Cardiac muscle cell (in vitro differentiated cells and primary cell): ENCODE measurements at regions not wholly inside any gene's neighbourhood (a gene's known extent, or its start where the extent isn't known, plus 50 kb on each side); places are given as distances from the start of the nearest gene placed in this dataset.

ENCODE experiments used
- DNase-seq, 2 donors: peaks; one replicate each; pipeline versions ENCODE4 v3.0.0 to v3.0.0-alpha.2; 2010 to 2017; ENCODE audit warnings: low read depth in 1 of 2, low spot score in 1 of 2
- H3K27ac ChIP-seq: fragments of 200-600 bp; sonication (generic); 2 replicates; pipeline ENCODE4 v1.5.1; 2016
- H3K27me3 ChIP-seq: fragments of 200-600 bp; sonication (generic); 2 replicates; pipeline ENCODE4 v1.6.0; 2016; ENCODE audit warnings: control low read depth
- H3K36me3 ChIP-seq: fragments of 200-600 bp; sonication (generic); 2 replicates; pipeline ENCODE4 v1.5.1; 2016; ENCODE audit warnings: control low read depth
- H3K4me1 ChIP-seq: fragments of 200-600 bp; sonication (generic); 2 replicates; pipeline ENCODE4 v1.8.1; 2017; ENCODE audit warnings: low read depth, mild to moderate bottlenecking, mixed run types
- H3K4me3 ChIP-seq: fragments of 200-600 bp; sonication (generic); 2 replicates; pipeline ENCODE4 v1.5.1; 2016; ENCODE audit warnings: mild to moderate bottlenecking
- H3K9me3 ChIP-seq: fragments of 200-600 bp; sonication (generic); 2 replicates; pipeline ENCODE4 v1.5.1; 2017; ENCODE audit warnings: low read depth, mild to moderate bottlenecking, control low read depth
- CTCF ChIP-seq: IDR thresholded peaks from 2 replicates; pipeline ENCODE4 v1.5.1; 2012; ENCODE audit warnings: low read depth, mild to moderate bottlenecking, low read length

GRCh38 chr2:239464166-239465016 lies 63.6 kb upstream of the HDAC4 start:
- no peak for DNase-seq
- Histone ChIP-seq H3K9me3 (no peaks in the 10 kb centered on the region), H3K27me3 (no peaks in the 10 kb centered on the region), H3K36me3 (no peaks in the 10 kb centered on the region), H3K4me3 (no peak overlapping the region), H3K4me1 (no peaks in the 10 kb centered on the region), H3K27ac (no peak overlapping the region)
- TF ChIP-seq CTCF, result no peak

- H3K27me3 ChIP-seq, result no peaks in the 10 kb centered on the region
- H3K36me3 ChIP-seq, result no peaks in the 10 kb centered on the region
- DNase-seq, result no peak
- no peak overlapping the region for H3K27ac ChIP-seq
- H3K4me1 ChIP-seq, result no peaks in the 10 kb centered on the region
- TF ChIP-seq CTCF, result no peak
- H3K4me3 ChIP-seq, result no peak overlapping the region
- no peaks in the 10 kb centered on the region for H3K9me3 ChIP-seq
These were observed 62.8 kb upstream of the HDAC4 start for GRCh38 chr2:239463541-239464165.

GRCh38 chr2:239462671-239463506 lies 62.1 kb upstream of the HDAC4 start:
- Histone ChIP-seq H3K36me3 (no peaks in the 10 kb centered on the region), H3K4me1 (no peaks in the 10 kb centered on the region), H3K9me3 (no peaks in the 10 kb centered on the region), H3K4me3 (no peak overlapping the region), H3K27me3 (no peaks in the 10 kb centered on the region), H3K27ac (no peak overlapping the region)
- TF ChIP-seq CTCF, result no peak
- DNase-seq, result no peak

DNA sequence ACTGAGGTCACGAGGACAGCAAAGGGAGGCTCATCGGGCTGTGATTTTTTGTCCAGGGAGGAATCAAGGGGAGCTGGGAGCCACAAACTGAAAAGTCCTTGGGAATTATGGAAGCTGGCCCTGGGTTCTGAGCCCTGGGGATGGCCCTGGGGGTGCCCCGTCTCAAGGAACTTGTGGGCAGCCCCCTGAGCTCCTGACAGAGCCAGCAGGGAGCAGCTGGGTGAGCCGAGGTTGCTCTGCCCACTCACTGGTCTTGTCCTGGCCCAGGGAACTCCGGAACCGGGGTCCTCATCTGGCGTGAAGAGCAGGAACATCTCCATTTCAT lies 61.3 kb upstream of the HDAC4 start:
- H3K4me3 ChIP-seq, result no peak overlapping the region
- H3K4me1 ChIP-seq, result no peaks in the 10 kb centered on the region
- no peak for DNase-seq
- no peaks in the 10 kb centered on the region for H3K27me3 ChIP-seq
- H3K36me3 ChIP-seq, result no peaks in the 10 kb centered on the region
- no peaks in the 10 kb centered on the region for H3K9me3 ChIP-seq
- no peak for TF ChIP-seq CTCF
- H3K27ac ChIP-seq, result no peak overlapping the region

- no peak for TF ChIP-seq CTCF
- no peak overlapping the region for H3K4me3 ChIP-seq
- DNase-seq, result no peak
- H3K4me1 ChIP-seq, result no peaks in the 10 kb centered on the region
- no peaks in the 10 kb centered on the region for H3K36me3 ChIP-seq
- no peaks in the 10 kb centered on the region for H3K27me3 ChIP-seq
- H3K9me3 ChIP-seq, result no peaks in the 10 kb centered on the region
- H3K27ac ChIP-seq, result no peak overlapping the region
These were observed 60.7 kb upstream of the HDAC4 start for GRCh38 chr2:239461291-239462190.
